ENCODE measurements at regions not wholly inside any gene's neighbourhood (a gene's known extent, or its start where the extent isn't known, plus 50 kb on each side); places are given as distances from the start of the nearest gene placed in this dataset.
"Not testable (repeated sequence)": the region's sequence is repeated elsewhere in the genome, so short reads cannot be mapped to it uniquely, and the experiment has no call there.

- no peak for DNase-seq (ENCODE audit: low spot score)
These were observed 347.3 kb downstream of the TRIM36 start for GRCh38 chr5:114822436-114822835.

- no peak for DNase-seq (ENCODE audit: low spot score)
These were observed 379.3 kb downstream of the TRIM36 start for GRCh38 chr5:114790403-114790792.

GRCh38 chr5:114789773-114790402, 379.8 kb downstream of the TRIM36 start:
- no peak for DNase-seq (ENCODE audit: low spot score)

- DNase-seq (ENCODE audit: low spot score) = no peak
These were observed 386.8 kb downstream of the TRIM36 start for GRCh38 chr5:114782869-114783268.

- no peak for DNase-seq (ENCODE audit: low spot score)
These were observed 387.5 kb downstream of the TRIM36 start for GRCh38 chr5:114782177-114782576.

GRCh38 chr5:114780290-114780689, 389.4 kb downstream of the TRIM36 start:
- no peak for DNase-seq (ENCODE audit: low spot score)

- no peak for DNase-seq (ENCODE audit: low spot score)
These were observed 382.5 kb downstream of the KCNN2 start for GRCh38 chr5:114744406-114744805.

GRCh38 chr5:114734238-114734637, 372.4 kb downstream of the KCNN2 start:
- DNase-seq (ENCODE audit: low spot score) = no peak

- no peak for DNase-seq (ENCODE audit: low spot score)
These were observed 368.1 kb downstream of the KCNN2 start for GRCh38 chr5:114729986-114730385.

- DNase-seq (ENCODE audit: low spot score) = no peak
These were observed 365.5 kb downstream of the KCNN2 start for GRCh38 chr5:114727358-114727757.

GRCh38 chr5:114726131-114726530, 364.3 kb downstream of the KCNN2 start:
- no peak for DNase-seq (ENCODE audit: low spot score)

- DNase-seq (ENCODE audit: low spot score) = no peak
These were observed 357.4 kb downstream of the KCNN2 start for GRCh38 chr5:114719268-114719667.

GRCh38 chr5:114716955-114717354, 355.1 kb downstream of the KCNN2 start:
- DNase-seq (ENCODE audit: low spot score) = no peak

- DNase-seq (ENCODE audit: low spot score) = not testable (repeated sequence)
These were observed 342.5 kb downstream of the KCNN2 start for GRCh38 chr5:114704225-114704893.

- DNase-seq (ENCODE audit: low spot score) = no peak
These were observed 340.9 kb downstream of the KCNN2 start for GRCh38 chr5:114702731-114703130.

GRCh38 chr5:114702136-114702535, 340.3 kb downstream of the KCNN2 start:
- DNase-seq (ENCODE audit: low spot score) = no peak

- no peak for DNase-seq (ENCODE audit: low spot score)
These were observed 339.0 kb downstream of the KCNN2 start for GRCh38 chr5:114700823-114701222.

GRCh38 chr5:114695292-114695904, 333.5 kb downstream of the KCNN2 start:
- no peak for DNase-seq (ENCODE audit: low spot score)

- no peak for DNase-seq (ENCODE audit: low spot score)
These were observed 324.5 kb downstream of the KCNN2 start for GRCh38 chr5:114686356-114686755.

- no peak for DNase-seq (ENCODE audit: low spot score)
These were observed 316.9 kb downstream of the KCNN2 start for GRCh38 chr5:114678778-114679177.

GRCh38 chr5:114665551-114665950, 303.7 kb downstream of the KCNN2 start:
- no peak for DNase-seq (ENCODE audit: low spot score)

- no peak for DNase-seq (ENCODE audit: low spot score)
These were observed 298.9 kb downstream of the KCNN2 start for GRCh38 chr5:114660791-114661190.

- DNase-seq (ENCODE audit: low spot score) = no peak
These were observed 296.3 kb downstream of the KCNN2 start for GRCh38 chr5:114658194-114658593.
